HG03139 (cell line): ENCODE measurements at regions not wholly inside any gene's neighbourhood (a gene's known extent, or its start where the extent isn't known, plus 50 kb on each side); places are given as distances from the start of the nearest gene placed in this dataset.
A peak's percentile ranks its signal among the peaks of the same experiment; 100 is the strongest.
"Not testable (repeated sequence)": the region's sequence is repeated elsewhere in the genome, so short reads cannot be mapped to it uniquely, and the experiment has no call there.

ENCODE experiments used
- ATAC-seq: cut with Tn5 transposase; IDR thresholded peaks from one replicate; pipeline ENCODE4 v1.9.1; 2021; ENCODE audit not compliant: unreplicated experiment

DNA sequence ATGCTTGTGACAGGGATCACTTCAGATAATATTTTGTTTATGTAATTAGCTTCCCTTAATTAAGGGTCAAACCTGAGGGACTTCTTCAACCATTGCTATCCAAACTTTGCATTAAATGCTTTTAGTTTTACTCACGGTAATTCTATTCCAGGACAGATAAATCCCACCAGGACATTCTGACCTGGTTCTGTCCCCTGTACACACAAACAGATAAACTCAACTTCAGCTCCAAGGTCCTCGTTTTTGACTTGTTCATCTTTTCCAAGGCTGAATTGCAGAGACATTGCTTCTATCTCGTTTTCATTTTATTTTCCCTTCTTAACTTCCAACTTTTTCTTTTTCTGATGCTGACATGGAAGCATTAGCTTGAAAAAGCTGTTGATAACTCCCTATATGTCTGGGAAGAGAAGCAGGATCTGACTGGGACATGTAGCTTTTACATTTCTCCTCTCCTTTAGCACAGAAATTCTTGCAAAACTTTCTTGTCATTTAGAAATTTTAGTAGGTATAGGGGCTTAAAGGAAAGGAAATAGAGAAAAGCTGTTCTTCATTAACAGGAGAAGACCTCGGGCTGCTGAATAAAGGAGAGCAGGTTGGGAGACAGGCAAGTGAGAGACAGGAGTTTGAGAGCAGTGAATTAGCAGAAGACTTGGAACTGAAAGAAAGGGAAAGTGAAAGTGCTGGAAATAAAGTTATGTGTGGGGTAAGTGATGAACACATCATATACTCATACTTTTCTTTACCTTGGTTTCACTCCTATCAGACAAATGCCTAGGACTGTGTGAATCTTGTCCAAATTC, 231.7 kb upstream of the B3GALT2 start:
- ATAC-seq = no peak

DNA sequence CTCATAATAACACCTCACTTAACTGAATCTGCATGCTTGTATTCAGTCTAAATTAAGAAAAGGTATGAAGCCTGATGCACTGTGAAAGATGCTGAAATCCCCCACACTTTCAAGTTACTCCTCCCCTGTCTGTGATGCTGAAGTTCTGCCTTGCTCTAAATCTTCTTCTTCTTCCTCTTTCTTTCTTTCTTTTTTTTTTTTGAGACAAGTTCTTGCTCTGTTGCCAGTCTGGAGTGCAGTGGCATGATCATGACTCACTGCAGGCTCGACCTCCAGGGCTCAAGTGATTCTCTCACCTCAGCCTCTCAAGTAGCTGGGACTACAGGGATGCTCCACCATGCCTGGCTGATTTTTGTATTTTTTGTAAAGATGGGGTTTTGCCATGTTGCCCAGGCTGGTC, 231.0 kb upstream of the B3GALT2 start:
- ATAC-seq = no peak

DNA sequence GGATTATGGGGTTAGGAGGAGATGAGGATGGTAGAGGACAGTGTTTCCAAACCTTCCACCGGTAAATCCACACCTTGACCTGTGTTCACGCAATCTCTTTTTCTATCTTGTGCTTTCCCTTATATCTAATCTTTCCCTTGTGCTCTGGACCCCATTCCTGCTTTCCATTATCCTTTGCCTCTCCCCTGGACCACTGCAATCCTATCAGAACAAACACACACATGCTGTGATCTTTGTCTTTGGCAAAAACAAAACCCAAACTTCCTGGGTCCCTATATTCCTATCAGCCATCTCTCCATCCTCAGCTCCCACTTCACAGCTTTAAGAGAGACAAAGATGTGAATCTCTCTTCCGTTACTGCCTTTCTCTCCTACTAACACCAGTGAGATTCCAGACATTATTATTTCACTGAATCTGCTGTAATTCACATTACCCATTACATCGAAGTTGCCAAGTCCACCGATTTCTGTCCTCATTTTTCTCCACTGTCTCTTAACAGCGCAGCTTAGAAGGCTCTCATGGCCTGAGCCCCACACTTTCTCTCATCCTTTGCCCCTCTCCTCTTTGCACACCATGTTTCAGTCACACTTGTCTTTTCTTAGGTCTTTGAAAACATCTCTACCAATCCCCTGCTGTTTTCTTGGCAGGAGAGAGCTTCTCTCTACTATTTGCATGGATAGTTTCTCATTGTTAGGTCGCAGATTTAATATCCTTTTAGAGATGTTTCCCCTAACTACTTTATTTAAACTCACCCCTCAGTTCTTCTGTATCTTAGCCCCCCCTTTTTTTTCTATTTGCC, 230.0 kb upstream of the B3GALT2 start:
- ATAC-seq = no peak

DNA sequence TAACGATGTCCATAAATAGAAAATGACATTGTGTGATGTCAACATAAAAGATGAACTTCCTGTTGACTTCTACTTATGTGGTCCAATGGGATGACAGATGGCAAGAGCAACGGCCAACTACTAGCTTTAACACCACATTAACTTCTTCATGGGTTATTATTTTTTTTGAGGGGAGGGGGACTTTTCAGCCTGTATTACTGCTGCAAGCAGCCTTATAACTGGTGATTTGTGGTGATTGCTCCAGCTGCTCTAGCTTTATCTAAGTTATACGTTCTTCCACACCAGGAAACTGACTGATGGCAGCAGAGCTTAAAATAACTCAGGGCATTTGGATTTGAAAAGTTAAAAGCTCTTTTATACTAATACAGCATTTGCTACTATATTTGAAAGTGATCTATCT, 228.8 kb upstream of the B3GALT2 start:
- no peak for ATAC-seq

DNA sequence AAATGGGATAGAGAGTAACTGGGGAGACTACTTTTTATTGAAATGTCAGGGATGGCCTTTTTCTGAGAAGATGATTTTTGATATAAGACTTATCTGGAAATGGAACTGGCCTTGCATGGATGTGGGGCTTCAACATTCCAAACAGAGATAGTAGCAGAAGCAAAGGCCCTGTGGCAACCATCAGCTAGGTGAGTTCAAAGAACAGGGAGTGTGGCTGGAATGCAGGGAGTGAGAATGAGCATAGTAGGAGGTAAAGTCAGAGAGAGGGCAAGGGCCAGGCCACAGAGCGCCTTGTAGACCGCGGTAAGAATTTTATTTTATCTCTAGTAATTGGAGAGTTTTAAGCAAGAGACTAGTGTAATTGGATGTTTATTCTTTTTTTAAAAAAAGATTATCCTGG, 227.0 kb upstream of the B3GALT2 start:
- ATAC-seq = no peak

DNA sequence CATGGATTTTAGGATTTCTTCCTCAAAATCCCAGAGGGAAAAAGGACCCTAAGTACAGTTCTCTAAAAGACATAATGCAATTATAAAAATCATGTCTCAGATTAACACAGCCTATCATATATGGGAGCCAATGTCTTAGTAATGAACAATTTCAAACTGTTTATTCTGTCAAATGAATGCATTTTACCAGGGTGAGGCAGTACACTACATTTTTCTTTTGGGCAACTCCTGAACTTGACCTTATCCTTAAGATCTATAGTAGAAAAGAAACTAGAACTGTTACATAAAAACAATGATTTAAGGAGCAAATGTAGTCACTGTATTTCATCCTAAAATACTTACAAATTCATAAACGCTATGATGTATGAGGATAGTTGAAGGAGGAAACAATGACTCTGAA, 226.3 kb upstream of the B3GALT2 start:
- no peak for ATAC-seq

DNA sequence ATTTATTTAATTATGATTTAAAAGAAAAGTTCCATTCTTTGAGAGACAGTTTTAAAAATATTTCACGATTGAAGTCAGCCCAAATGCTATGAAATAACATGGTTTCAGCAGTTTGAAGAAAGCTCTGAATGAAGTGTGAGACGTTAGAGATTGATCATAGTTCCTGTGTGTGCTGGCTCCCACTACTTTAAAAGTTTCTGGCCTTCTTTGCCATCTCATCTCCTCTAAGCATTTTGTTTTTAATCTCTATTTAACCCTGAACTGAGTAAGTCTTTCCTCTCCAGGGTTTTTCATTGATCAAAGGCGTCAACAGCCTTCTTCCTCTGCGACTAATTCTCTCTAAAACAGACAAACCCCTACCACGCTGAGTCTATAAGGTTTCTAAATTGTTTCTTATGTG, 225.3 kb upstream of the B3GALT2 start:
- ATAC-seq = no peak

- no peak for ATAC-seq
Measured at GRCh38 chr1:193411215-193411614, 224.8 kb upstream of the B3GALT2 start.

- no peak for ATAC-seq
Measured at GRCh38 chr1:193408782-193409293, 222.4 kb upstream of the B3GALT2 start.

- peak; percentile 66 for ATAC-seq
Measured at GRCh38 chr1:193406901-193407300, 220.5 kb upstream of the B3GALT2 start.

GRCh38 chr1:193404236-193404635, 217.8 kb upstream of the B3GALT2 start:
- ATAC-seq = no peak

DNA sequence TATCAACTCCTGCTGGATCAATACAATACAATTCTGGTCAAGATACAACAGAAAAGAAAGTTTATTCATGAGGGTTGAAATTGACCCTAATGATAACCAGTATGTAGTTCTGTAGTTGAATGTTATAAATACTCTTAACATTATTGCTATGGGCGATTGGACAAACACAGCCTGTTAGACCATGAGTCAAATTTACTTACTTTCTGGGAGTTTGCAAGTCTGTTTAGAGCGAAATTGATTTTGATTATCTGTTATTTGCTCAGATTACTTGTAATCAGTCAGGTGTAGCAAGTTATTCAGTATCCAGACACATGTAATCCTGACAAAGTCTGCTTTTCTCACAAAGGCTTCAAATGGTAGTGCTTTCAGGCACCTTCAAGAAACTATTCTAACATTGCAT, 216.6 kb upstream of the B3GALT2 start:
- ATAC-seq = no peak

DNA sequence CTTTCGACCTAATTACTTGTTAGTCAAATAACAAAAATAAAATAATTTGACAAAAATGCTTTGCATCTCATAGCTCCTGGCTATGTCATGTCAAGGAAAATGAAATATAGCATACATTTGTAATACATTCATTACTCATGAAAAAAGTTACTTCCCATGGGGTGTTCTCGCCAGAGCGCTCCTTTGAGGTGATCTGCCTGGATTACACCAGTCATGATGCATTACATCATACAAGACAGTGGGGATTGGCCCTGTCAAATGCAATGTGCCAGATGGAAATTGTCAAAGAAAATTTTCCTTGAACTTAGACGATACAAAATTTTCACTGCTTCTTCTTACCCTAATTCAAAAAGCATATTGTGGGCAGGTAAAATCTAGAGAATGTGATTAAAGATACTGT, 215.6 kb upstream of the B3GALT2 start:
- no peak for ATAC-seq

DNA sequence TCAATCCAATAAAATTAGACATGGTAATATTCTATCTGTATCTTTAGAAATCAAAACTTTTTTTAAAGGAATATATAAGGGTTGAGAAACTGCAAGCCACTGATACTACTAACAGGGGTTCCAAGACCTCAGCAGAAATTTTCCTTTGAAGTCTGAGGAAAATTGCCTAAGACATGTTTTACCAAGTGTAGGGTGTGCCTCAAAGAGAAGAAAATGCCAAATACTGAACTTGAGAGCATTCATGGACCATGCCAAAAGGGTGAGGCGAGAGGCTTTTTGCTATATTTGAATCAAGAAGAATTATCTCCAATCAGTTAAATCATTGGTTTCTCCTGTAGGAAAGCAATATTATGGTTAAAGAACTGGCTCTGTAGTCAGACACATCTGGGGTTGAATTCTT, 207.9 kb upstream of the B3GALT2 start:
- ATAC-seq = no peak

- ATAC-seq = no peak
Measured at GRCh38 chr1:193392686-193393085, 206.3 kb upstream of the B3GALT2 start.

- no peak for ATAC-seq
Measured at GRCh38 chr1:193388683-193389082, 202.3 kb upstream of the B3GALT2 start.

DNA sequence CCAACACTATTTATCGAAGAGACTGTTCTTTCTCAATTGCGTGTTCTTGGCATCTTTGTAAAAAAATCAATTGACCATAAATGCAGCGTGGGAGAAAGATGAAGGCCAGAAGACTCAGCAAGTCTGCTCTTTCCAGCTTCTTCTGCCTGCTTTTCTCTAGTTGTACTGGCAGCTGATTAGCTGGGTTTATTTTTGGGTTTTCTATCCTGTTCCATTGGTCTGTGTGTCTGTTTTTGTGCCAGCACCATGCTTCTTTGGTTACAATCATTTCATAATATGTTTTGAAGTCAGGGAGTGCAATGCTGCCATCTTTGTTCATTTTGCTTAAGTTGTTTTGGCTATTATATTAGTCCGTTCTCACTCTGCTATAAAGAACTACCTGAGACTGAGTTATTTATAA, 201.8 kb upstream of the B3GALT2 start:
- ATAC-seq = no peak

DNA sequence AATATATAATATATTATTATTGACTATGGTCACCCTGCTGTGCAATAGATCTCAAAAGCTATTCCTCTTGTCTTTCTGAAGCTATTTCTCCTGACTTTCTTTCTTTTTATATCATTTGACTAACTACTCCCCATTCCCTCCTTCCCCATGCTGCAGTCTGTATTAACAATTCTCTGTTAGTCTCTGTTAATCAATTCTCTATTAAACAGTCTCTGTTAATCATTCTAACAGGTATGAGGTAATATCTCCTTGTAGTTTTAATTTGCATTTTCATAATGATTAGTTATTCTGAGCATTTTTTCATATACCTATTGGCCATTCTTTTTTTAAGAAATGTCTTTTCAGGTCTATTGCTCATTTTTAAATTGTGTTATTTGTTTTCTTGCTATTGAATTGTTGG, 201.0 kb upstream of the B3GALT2 start:
- ATAC-seq = no peak

DNA sequence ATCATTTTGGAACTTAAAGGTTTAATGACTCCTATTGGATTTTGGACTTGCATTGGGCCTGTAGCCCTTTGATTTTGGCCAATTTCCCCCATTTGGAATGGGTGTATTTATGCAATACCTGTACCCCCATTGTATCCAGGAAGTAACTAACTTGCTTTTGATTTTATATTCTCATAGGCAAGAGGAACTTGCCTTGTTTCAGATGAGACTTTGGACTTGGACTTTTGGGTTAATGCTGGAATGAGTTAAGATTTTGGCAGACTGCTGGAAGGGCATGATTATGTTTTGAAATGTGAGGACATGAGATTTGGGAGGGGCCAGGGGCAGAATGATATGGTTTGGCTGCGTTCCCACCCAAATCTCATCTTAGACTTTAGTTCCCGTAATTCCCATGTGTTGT, 192.0 kb upstream of the B3GALT2 start:
- not testable (repeated sequence) for ATAC-seq

- ATAC-seq = no peak
Measured at GRCh38 chr1:193377472-193377871, 191.1 kb upstream of the B3GALT2 start.

- ATAC-seq = no peak
Measured at GRCh38 chr1:193372553-193372952, 186.1 kb upstream of the B3GALT2 start.

- ATAC-seq = no peak
Measured at GRCh38 chr1:193368302-193368701, 181.9 kb upstream of the B3GALT2 start.
